Smooth muscle cell (in vitro differentiated cells): ENCODE measurements at regions not wholly inside any gene's neighbourhood (a gene's known extent, or its start where the extent isn't known, plus 50 kb on each side); places are given as distances from the start of the nearest gene placed in this dataset.

Experiments used
- DNase-seq: peaks from one replicate; lab custom pipeline; 2025; ENCODE audit not compliant: unreplicated experiment; lab: John Stamatoyannopoulos, UW
- H2AFZ ChIP-seq: fragments of 200-600 bp; sonication (generic); 2 replicates; pipeline ENCODE4 v1.6.0; 2016; ENCODE audit warnings: antibody characterized with exemption, low read depth, mild to moderate bottlenecking
- H3F3A ChIP-seq: fragments of 200-600 bp; sonication (generic); 2 replicates; pipeline ENCODE4 v1.6.0; 2017; ENCODE audit warnings: antibody characterized with exemption, low read depth
- H3K27ac ChIP-seq: fragments of 200-600 bp; sonication (generic); 2 replicates; pipeline ENCODE4 v1.5.1; 2016; ENCODE audit warnings: low read depth, mild to moderate bottlenecking
- H3K27me3 ChIP-seq: fragments of 200-600 bp; sonication (generic); 2 replicates; pipeline ENCODE4 v1.6.1; 2016; ENCODE audit warnings: low read depth, mild to moderate bottlenecking
- H3K36me3 ChIP-seq: fragments of 200-600 bp; sonication (generic); 2 replicates; pipeline ENCODE4 v1.5.1; 2016; ENCODE audit warnings: low read depth
- H3K4me1 ChIP-seq: fragments of 200-600 bp; sonication (generic); 2 replicates; pipeline ENCODE4 v1.5.1; 2016; ENCODE audit warnings: low read depth
- H3K4me2 ChIP-seq: fragments of 200-600 bp; sonication (generic); 2 replicates; pipeline ENCODE4 v1.6.0; 2016; ENCODE audit warnings: mild to moderate bottlenecking
- H3K4me3 ChIP-seq: fragments of 200-600 bp; sonication (generic); 2 replicates; pipeline ENCODE4 v1.5.1; 2016; ENCODE audit warnings: mild to moderate bottlenecking
- H3K79me2 ChIP-seq: fragments of 200-600 bp; sonication (generic); 2 replicates; pipeline ENCODE4 v1.6.0; 2016; ENCODE audit warnings: low read depth, mild to moderate bottlenecking
- H3K9ac ChIP-seq: fragments of 200-600 bp; sonication (generic); 2 replicates; pipeline ENCODE4 v1.6.0; 2016; ENCODE audit warnings: low read depth
- H3K9me3 ChIP-seq: fragments of 200-600 bp; sonication (generic); replicated peaks from 2 replicates; pipeline ENCODE4 v1.5.1; 2016; ENCODE audit warnings: low read depth
- H4K20me1 ChIP-seq: fragments of 200-600 bp; sonication (generic); 2 replicates; pipeline ENCODE4 v1.6.0; 2016; ENCODE audit warnings: low read depth
- WGBS: methylation state at CpG from one replicate; pipeline ENCODE4 v1.1.7; 2016; ENCODE audit warnings: low lambda C conversion rate; 5-methylcytosine and 5-hydroxymethylcytosine counted together
- TF ChIP-seq, protein P1 (sequence below): fragments of 200-600 bp; sonication (generic); IDR thresholded peaks from 2 replicates; pipeline ENCODE4 v1.5.1; 2017; ENCODE audit warnings: borderline replicate concordance, mild to moderate bottlenecking, antibody characterized with exemption; ENCODE audit not compliant: insufficient read depth, poor library complexity, severe bottlenecking

DNA sequence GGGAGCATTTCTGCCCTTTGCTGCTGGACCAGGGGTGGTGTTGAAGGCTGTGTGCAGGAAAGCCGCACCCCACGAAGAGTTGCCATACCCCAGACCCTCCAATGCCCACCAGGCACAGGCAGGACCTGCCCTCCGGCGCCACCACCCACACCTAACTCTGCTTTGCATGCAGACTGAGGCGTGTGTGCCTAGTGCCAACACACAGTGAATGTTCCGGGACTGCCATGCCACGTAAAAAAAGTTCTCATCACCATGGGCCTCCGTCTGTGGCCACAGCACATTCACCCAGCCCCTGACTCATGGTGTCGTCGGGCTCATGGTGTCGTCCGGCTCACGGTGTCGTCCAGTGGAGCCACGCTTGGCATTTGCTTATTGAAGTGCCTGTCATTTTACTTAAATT lies 184.9 kb upstream of the RAB6C start:
- no peak overlapping the region for H3K4me2 ChIP-seq
- no peak overlapping the region for H3K27ac ChIP-seq
- H3K79me2 ChIP-seq: no peaks in the 10 kb centered on the region
- no peak for DNase-seq
- H4K20me1 ChIP-seq: no peaks in the 10 kb centered on the region
- WGBS: 81% methylated on average over 15 of the region's 15 CpGs
- H3K36me3 ChIP-seq: no peaks in the 10 kb centered on the region
- H3F3A ChIP-seq: no peaks in the 10 kb centered on the region
- H2AFZ ChIP-seq: no peak overlapping the region
- H3K4me3 ChIP-seq: no peak overlapping the region
- no peaks in the 10 kb centered on the region for H3K4me1 ChIP-seq
- no peak overlapping the region for H3K9ac ChIP-seq
- no peaks in the 10 kb centered on the region for H3K27me3 ChIP-seq
- TF ChIP-seq, protein P1, sequence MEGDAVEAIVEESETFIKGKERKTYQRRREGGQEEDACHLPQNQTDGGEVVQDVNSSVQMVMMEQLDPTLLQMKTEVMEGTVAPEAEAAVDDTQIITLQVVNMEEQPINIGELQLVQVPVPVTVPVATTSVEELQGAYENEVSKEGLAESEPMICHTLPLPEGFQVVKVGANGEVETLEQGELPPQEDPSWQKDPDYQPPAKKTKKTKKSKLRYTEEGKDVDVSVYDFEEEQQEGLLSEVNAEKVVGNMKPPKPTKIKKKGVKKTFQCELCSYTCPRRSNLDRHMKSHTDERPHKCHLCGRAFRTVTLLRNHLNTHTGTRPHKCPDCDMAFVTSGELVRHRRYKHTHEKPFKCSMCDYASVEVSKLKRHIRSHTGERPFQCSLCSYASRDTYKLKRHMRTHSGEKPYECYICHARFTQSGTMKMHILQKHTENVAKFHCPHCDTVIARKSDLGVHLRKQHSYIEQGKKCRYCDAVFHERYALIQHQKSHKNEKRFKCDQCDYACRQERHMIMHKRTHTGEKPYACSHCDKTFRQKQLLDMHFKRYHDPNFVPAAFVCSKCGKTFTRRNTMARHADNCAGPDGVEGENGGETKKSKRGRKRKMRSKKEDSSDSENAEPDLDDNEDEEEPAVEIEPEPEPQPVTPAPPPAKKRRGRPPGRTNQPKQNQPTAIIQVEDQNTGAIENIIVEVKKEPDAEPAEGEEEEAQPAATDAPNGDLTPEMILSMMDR: no peak
- no peaks in the 10 kb centered on the region for H3K9me3 ChIP-seq

DNA sequence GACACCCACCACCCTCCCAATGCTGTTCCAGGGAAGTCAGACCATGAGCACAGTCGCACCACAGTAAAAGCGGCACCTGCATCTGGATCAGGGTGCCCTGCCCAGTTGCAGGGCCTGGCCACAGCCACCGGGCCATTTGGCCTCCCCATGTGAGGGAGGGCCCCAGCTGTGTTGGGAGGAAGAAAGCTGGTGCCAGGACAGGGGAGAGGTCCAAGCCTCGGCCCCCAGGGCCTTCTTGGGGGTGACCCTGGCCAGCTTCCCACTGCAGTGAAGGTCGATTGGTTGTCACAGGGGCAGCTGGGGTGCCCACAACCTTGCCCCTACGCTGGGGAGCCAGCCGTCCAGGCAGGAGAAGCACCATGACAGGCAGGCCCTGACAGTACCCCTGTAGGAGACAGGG lies 183.2 kb upstream of the RAB6C start:
- Histone ChIP-seq H3K4me3 (no peak overlapping the region), H2AFZ (no peak overlapping the region), H3K4me1 (no peaks in the 10 kb centered on the region), H3K9me3 (no peaks in the 10 kb centered on the region), H3K4me2 (no peak overlapping the region), H3K27me3 (no peaks in the 10 kb centered on the region), H3K79me2 (no peaks in the 10 kb centered on the region), H3K27ac (no peak overlapping the region), H4K20me1 (no peaks in the 10 kb centered on the region), H3F3A (no peaks in the 10 kb centered on the region), H3K9ac (no peak overlapping the region), H3K36me3 (no peaks in the 10 kb centered on the region)
- no peak for DNase-seq
- TF ChIP-seq, protein P1: no peak
- whole genome bisulfite sequencing: 89% methylated on average over 7 of the region's 7 CpGs

DNA sequence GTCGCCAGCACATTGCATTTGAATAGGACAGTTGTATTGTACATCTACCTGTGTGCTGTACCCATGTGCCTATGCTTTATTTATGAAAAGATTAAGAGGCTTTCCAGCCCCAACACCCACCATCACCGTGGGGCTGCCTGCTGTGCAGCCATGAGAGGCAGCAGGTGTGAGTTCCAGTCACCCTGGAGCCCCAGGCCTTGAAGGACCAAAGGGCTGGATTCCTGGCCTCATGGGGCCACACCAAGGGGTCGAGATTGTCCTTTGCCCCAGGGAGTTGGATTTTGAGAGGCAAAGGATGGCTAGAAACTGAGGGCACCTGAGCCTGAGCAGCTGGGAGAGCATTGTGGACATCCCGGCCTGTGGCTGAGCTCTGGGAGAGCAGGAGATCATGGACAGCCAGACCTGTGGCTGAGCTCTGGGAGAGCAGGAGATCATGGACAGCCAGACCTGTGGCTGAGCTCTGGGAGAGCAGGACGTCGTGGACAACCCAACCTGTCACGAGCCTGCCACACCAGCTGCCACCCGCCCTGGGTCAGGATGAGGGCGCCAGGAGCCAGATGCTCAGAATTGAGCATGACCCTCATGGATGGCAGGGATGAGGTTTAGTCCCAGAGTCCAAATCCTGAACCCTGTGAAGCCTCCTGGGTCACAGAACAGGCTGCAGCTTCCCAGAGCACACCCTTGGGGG lies 182.5 kb upstream of the RAB6C start:
- Histone ChIP-seq H3F3A (no peaks in the 10 kb centered on the region), H3K27me3 (no peaks in the 10 kb centered on the region), H3K4me1 (no peaks in the 10 kb centered on the region), H3K9me3 (no peaks in the 10 kb centered on the region), H3K4me3 (no peak overlapping the region), H3K4me2 (no peak overlapping the region), H3K79me2 (no peaks in the 10 kb centered on the region), H3K36me3 (no peaks in the 10 kb centered on the region), H3K27ac (no peak overlapping the region), H2AFZ (no peak overlapping the region), H4K20me1 (no peaks in the 10 kb centered on the region), H3K9ac (no peak overlapping the region)
- DNase-seq: no peak
- TF ChIP-seq, protein P1: no peak
- WGBS: 74% methylated on average over 7 of the region's 9 CpGs
